AG10803 (cell line): ENCODE measurements at regions not wholly inside any gene's neighbourhood (a gene's known extent, or its start where the extent isn't known, plus 50 kb on each side); places are given as distances from the start of the nearest gene placed in this dataset.
"Not testable (repeated sequence)": the region's sequence is repeated elsewhere in the genome, so short reads cannot be mapped to it uniquely, and the experiment has no call there.

Experiments used
- DNase-seq: peaks from one replicate; pipeline ENCODE4 v3.0.0; 2010; ENCODE audit warnings: low read depth
- H3K4me3 ChIP-seq: 2 replicates; pipeline ENCODE4 v1.5.1; 2011; ENCODE audit warnings: mild to moderate bottlenecking, low read length, control low read depth
- TF ChIP-seq, protein P1 (sequence below): conservative IDR thresholded peaks from 2 replicates; pipeline ENCODE4 v1.5.1; 2011; ENCODE audit warnings: mild to moderate bottlenecking, low read length, control low read depth, inconsistent platforms

- TF ChIP-seq, protein P1, sequence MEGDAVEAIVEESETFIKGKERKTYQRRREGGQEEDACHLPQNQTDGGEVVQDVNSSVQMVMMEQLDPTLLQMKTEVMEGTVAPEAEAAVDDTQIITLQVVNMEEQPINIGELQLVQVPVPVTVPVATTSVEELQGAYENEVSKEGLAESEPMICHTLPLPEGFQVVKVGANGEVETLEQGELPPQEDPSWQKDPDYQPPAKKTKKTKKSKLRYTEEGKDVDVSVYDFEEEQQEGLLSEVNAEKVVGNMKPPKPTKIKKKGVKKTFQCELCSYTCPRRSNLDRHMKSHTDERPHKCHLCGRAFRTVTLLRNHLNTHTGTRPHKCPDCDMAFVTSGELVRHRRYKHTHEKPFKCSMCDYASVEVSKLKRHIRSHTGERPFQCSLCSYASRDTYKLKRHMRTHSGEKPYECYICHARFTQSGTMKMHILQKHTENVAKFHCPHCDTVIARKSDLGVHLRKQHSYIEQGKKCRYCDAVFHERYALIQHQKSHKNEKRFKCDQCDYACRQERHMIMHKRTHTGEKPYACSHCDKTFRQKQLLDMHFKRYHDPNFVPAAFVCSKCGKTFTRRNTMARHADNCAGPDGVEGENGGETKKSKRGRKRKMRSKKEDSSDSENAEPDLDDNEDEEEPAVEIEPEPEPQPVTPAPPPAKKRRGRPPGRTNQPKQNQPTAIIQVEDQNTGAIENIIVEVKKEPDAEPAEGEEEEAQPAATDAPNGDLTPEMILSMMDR: no peak
- no peak for DNase-seq
- H3K4me3 ChIP-seq: no peak overlapping the region
Measured at GRCh38 chr15:79736435-79737000, 160.3 kb downstream of the MTHFS start.

DNA sequence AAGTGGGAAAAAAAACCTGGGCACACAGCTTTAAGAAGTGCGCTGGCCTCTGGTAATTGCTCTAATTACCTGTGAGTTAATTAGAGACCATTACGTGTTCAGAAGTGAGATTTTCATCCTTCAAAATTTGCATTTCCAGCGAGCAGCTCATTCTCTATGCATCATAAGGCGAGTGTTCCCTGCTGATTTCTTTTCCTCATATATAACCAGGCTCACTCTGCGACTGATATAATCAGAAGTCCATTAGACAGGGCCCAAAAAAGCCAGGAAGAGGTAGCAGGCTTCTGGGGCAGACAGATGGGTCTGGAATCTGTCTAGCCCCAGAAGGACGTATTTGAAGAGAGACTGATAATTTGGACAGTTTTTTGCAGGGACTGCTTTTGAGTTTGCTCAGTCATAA lies 158.7 kb downstream of the MTHFS start:
- no peak overlapping the region for H3K4me3 ChIP-seq
- no peak for DNase-seq
- TF ChIP-seq, protein P1: no peak

DNA sequence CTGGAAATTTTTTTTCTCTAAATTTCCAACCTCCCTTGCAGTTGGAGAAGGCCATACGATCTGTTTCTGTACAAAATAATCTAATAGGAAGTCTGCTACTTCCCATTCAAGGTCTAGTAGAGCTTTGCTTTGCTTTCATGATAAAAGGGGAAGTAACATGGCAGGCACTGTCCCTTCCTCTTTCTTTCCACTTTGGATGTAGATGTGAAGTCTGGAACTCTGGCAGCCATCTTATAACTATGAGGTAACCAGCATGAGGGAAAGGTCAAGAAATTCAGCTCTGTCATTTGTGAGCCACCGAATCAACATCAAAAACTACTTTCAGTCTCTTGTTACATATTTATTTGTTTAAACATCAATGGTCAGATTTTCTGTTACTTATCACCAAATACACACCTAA lies 156.3 kb downstream of the MTHFS start:
- DNase-seq: no peak
- TF ChIP-seq, protein P1: no peak
- H3K4me3 ChIP-seq: no peak overlapping the region

- DNase-seq: peak; percentile 36
- H3K4me3 ChIP-seq: no peak overlapping the region
- TF ChIP-seq, protein P1: no peak
Measured at GRCh38 chr15:79743032-79743431, 153.8 kb downstream of the MTHFS start.

GRCh38 chr15:79744485-79744884 lies 152.3 kb downstream of the MTHFS start:
- DNase-seq: peak; percentile 40

GRCh38 chr15:79756365-79756764 lies 140.4 kb downstream of the MTHFS start:
- DNase-seq: no peak
- H3K4me3 ChIP-seq: no peak overlapping the region
- TF ChIP-seq, protein P1: no peak

More at GRCh38 chr15:79744485-79744884, 152.3 kb downstream of the MTHFS start:
- H3K4me3 ChIP-seq: not testable (repeated sequence)

- H3K4me3 ChIP-seq: no peak overlapping the region
- no peak for DNase-seq
- TF ChIP-seq, protein P1: no peak
Measured at GRCh38 chr15:79765081-79765480, 131.7 kb downstream of the MTHFS start.

- TF ChIP-seq, protein P1: peak; percentile 37; the same call in 1 of the 2 replicates
- H3K4me3 ChIP-seq: no peak overlapping the region
- peak; percentile 38 for DNase-seq
Measured at GRCh38 chr15:79769069-79769481, 127.7 kb downstream of the MTHFS start.
